ENCODE measurements at regions not wholly inside any gene's neighbourhood (a gene's known extent, or its start where the extent isn't known, plus 50 kb on each side); places are given as distances from the start of the nearest gene placed in this dataset.

GRCh38 chr10:10930979-10931743 is 86.5 kb upstream of the CELF2 start:
- DNase-seq = no peak

- DNase-seq = no peak
Measured at GRCh38 chr10:10935032-10935431, 82.6 kb upstream of the CELF2 start.

GRCh38 chr10:10938676-10939075 is 79.0 kb upstream of the CELF2 start:
- no peak for DNase-seq

- DNase-seq = no peak
Measured at GRCh38 chr10:10941127-10941730, 76.4 kb upstream of the CELF2 start.

- DNase-seq = no peak
Measured at GRCh38 chr10:10942441-10942840, 75.2 kb upstream of the CELF2 start.

- DNase-seq = no peak
Measured at GRCh38 chr10:10946081-10946480, 71.6 kb upstream of the CELF2 start.

GRCh38 chr10:10946801-10947200 is 70.9 kb upstream of the CELF2 start:
- no peak for DNase-seq

- no peak for DNase-seq
Measured at GRCh38 chr10:10951675-10952074, 66.0 kb upstream of the CELF2 start.

- DNase-seq = no peak
Measured at GRCh38 chr10:10952800-10953199, 64.9 kb upstream of the CELF2 start.

- DNase-seq = no peak
Measured at GRCh38 chr10:10956681-10957542, 60.8 kb upstream of the CELF2 start.

GRCh38 chr10:10958041-10958440 is 59.6 kb upstream of the CELF2 start:
- no peak for DNase-seq

- DNase-seq = no peak
Measured at GRCh38 chr10:10959666-10960065, 58.0 kb upstream of the CELF2 start.

GRCh38 chr10:10960534-10960933 is 57.1 kb upstream of the CELF2 start:
- DNase-seq = no peak

GRCh38 chr10:10961072-10961471 is 56.6 kb upstream of the CELF2 start:
- DNase-seq = no peak

GRCh38 chr10:10967029-10967428 is 50.6 kb upstream of the CELF2 start:
- no peak for DNase-seq

GRCh38 chr10:10967581-10968256 is 50.0 kb upstream of the CELF2 start:
- no peak for DNase-seq
